Spleen (tissue), 7 donors: ENCODE measurements at regions not wholly inside any gene's neighbourhood (a gene's known extent, or its start where the extent isn't known, plus 50 kb on each side); places are given as distances from the start of the nearest gene placed in this dataset.

Experiments
- CTCF ChIP-seq, 11 experiments: fragments of 200-600 bp in 7 of 11; fragments of 450-650 bp in 4 of 11; sonication (generic) in 4 of 11; IDR thresholded peaks in 8 of 11; conservative IDR thresholded peaks in 3 of 11; 1 replicate in 7 of 11; 2 replicates in 4 of 11; pipeline versions ENCODE4 v1.4.0 to v1.8.0; 2016 to 2021; ENCODE audit warnings: antibody characterized with exemption in 11 of 11, inconsistent platforms in 4 of 11, mild to moderate bottlenecking in 1 of 11
- POLR2A ChIP-seq, 3 donors: fragments of 450-650 bp; IDR thresholded peaks; one replicate each; pipeline ENCODE4 v1.5.1; 2017; ENCODE audit warnings: antibody characterized with exemption in 3 of 3, mild to moderate bottlenecking in 1 of 3
- POLR2AphosphoS5 ChIP-seq, 3 donors: sonication (generic); formaldehyde crosslinking; IDR thresholded peaks; one replicate each; pipeline ENCODE4 v1.5.1; 2017; ENCODE audit warnings: antibody characterized with exemption in 3 of 3
- donor health status: DM: no; HTN: no; CAD: no; lungs with moderate emphysema.
- donor health status: DM: no; HTN: no; CAD: no.
- donor health status: DM: no; HTN: no; CAD: no.

GRCh38 chr13:90305796-90306195 lies 1041.7 kb upstream of the MIR17HG start:
- TF ChIP-seq CTCF (IDR thresholded peaks at IDR 0.05 in 8 of 11, conservative IDR thresholded peaks at IDR 0.05 in 3 of 11), result no peak
- TF ChIP-seq POLR2A (IDR thresholded peaks at IDR 0.05), result no peak
- no peak for TF ChIP-seq POLR2AphosphoS5 (IDR thresholded peaks at IDR 0.05)
